BE2C (cell line): ENCODE measurements at regions not wholly inside any gene's neighbourhood (a gene's known extent, or its start where the extent isn't known, plus 50 kb on each side); places are given as distances from the start of the nearest gene placed in this dataset.
A peak's percentile ranks its signal among the peaks of the same experiment; 100 is the strongest.

Source experiments
- DNase-seq: peaks from one replicate; pipeline ENCODE4 v3.0.0-alpha.2; 2020
- H3K27me3 ChIP-seq: fragments of 250-450 bp; sonication (Bioruptor Pico); 2 replicates; pipeline ENCODE4 v1.5.1; 2020; ENCODE audit warnings: mild to moderate bottlenecking
- H3K36me3 ChIP-seq: fragments of 250-450 bp; sonication (Bioruptor Pico); 2 replicates; pipeline ENCODE4 v1.5.1; 2020; ENCODE audit warnings: mild to moderate bottlenecking
- H3K4me1 ChIP-seq: fragments of 250-450 bp; sonication (Bioruptor Pico); 2 replicates; pipeline ENCODE4 v1.5.1; 2020
- H3K4me3 ChIP-seq: 2 replicates; pipeline ENCODE4 v1.5.1; 2011; ENCODE audit warnings: low read depth, low read length
- H3K9me3 ChIP-seq: fragments of 250-450 bp; sonication (Bioruptor Pico); 2 replicates; pipeline ENCODE4 v1.5.1; 2020
- CTCF ChIP-seq: IDR thresholded peaks from 2 replicates; pipeline ENCODE4 v1.5.1; 2012; ENCODE audit warnings: mild to moderate bottlenecking, low read depth, low read length

GRCh38 chr3:124461838-124462632, 268.2 kb upstream of the UMPS start:
- Histone ChIP-seq H3K27me3 (no peaks in the 10 kb centered on the region), H3K4me3 (no peak overlapping the region), H3K36me3 (peaks cover 6% of the 10 kb centered on the region), H3K4me1 (no peaks in the 10 kb centered on the region), H3K9me3 (no peaks in the 10 kb centered on the region)
- DNase-seq = no peak
- no peak for TF ChIP-seq CTCF

- no peak for DNase-seq
- no peak for TF ChIP-seq CTCF
Observed at GRCh38 chr3:124463234-124463633, 267.0 kb upstream of the UMPS start.

GRCh38 chr3:124467980-124468902, 262.0 kb upstream of the UMPS start:
- Histone ChIP-seq H3K36me3 (no peaks in the 10 kb centered on the region), H3K9me3 (no peaks in the 10 kb centered on the region), H3K27me3 (no peaks in the 10 kb centered on the region), H3K4me1 (no peaks in the 10 kb centered on the region), H3K4me3 (no peak overlapping the region)
- TF ChIP-seq CTCF = peak; percentile 100
- peak; percentile 67 for DNase-seq

More at GRCh38 chr3:124463234-124463633, 267.0 kb upstream of the UMPS start:
- Histone ChIP-seq H3K27me3 (no peaks in the 10 kb centered on the region), H3K4me1 (no peaks in the 10 kb centered on the region), H3K4me3 (no peak overlapping the region), H3K36me3 (peaks cover 6% of the 10 kb centered on the region), H3K9me3 (no peaks in the 10 kb centered on the region)

GRCh38 chr3:124469555-124469954, 260.7 kb upstream of the UMPS start:
- no peaks in the 10 kb centered on the region for H3K27me3 ChIP-seq
- H3K9me3 ChIP-seq = no peaks in the 10 kb centered on the region
- no peaks in the 10 kb centered on the region for H3K36me3 ChIP-seq
- no peak overlapping the region for H3K4me3 ChIP-seq
- TF ChIP-seq CTCF = no peak
- no peaks in the 10 kb centered on the region for H3K4me1 ChIP-seq
- DNase-seq = no peak

GRCh38 chr3:124478830-124479229, 251.4 kb upstream of the UMPS start:
- H3K4me1 ChIP-seq = no peaks in the 10 kb centered on the region
- peaks cover 8% of the 10 kb centered on the region; the same call in 1 of the 2 replicates for H3K36me3 ChIP-seq
- no peak overlapping the region for H3K4me3 ChIP-seq
- DNase-seq = no peak
- TF ChIP-seq CTCF = no peak
- H3K27me3 ChIP-seq = no peaks in the 10 kb centered on the region
- H3K9me3 ChIP-seq = no peaks in the 10 kb centered on the region
